ENCODE measurements at regions not wholly inside any gene's neighbourhood (a gene's known extent, or its start where the extent isn't known, plus 50 kb on each side); places are given as distances from the start of the nearest gene placed in this dataset.

DNA sequence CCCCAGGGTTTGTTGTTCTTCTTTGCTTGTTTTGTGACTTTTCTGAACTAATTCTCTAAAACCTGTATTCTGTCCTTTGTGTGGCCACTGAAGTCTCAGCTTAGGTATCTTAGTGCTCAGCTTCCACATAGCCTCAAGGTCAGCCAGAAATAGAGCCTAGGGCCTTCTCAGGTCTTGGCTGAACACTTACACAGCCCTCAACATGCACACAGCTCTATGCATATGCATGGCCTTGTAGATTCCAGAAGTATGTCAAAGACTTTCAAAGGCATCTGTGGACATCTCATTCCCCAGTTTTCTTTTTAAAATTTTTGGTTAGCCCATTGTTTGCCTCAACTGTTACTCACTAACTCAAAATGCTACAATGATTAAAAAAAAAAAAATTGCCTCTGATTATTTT is 99.9 kb upstream of the GRIA1 start:
- H3K4me1 Mint-ChIP-seq = no peaks in the 10 kb centered on the region
- DNase-seq = no peak
- H3K79me2 ChIP-seq (ENCODE audit: insufficient read depth, low read length) = no peaks in the 10 kb centered on the region
- peaks cover 0 to 11% (median 2%) of the 10 kb centered on the region in 7 donors for H3K9me3 Mint-ChIP-seq
- no peaks in the 10 kb centered on the region for H3K36me3 Mint-ChIP-seq
- TF ChIP-seq, protein P1, sequence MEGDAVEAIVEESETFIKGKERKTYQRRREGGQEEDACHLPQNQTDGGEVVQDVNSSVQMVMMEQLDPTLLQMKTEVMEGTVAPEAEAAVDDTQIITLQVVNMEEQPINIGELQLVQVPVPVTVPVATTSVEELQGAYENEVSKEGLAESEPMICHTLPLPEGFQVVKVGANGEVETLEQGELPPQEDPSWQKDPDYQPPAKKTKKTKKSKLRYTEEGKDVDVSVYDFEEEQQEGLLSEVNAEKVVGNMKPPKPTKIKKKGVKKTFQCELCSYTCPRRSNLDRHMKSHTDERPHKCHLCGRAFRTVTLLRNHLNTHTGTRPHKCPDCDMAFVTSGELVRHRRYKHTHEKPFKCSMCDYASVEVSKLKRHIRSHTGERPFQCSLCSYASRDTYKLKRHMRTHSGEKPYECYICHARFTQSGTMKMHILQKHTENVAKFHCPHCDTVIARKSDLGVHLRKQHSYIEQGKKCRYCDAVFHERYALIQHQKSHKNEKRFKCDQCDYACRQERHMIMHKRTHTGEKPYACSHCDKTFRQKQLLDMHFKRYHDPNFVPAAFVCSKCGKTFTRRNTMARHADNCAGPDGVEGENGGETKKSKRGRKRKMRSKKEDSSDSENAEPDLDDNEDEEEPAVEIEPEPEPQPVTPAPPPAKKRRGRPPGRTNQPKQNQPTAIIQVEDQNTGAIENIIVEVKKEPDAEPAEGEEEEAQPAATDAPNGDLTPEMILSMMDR (IDR thresholded peaks at IDR 0.05) = no peak
- no peaks in the 10 kb centered on the region for H3K4me1 ChIP-seq (ENCODE audit: control insufficient read depth in 1 of 2, insufficient read depth in 2 of 2, low read length in 2 of 2)
- H3K27me3 Mint-ChIP-seq (ENCODE audit: low read depth in 3 of 3) = no peaks in the 10 kb centered on the region
- H3K9me3 ChIP-seq (replicated peaks in 1 of 2; ENCODE audit: control insufficient read depth in 1 of 2, insufficient read depth in 1 of 2, low read length in 2 of 2) = peaks cover 0 to 2% of the 10 kb centered on the region in 2 donors
- no peaks in the 10 kb centered on the region for H3K27me3 ChIP-seq (ENCODE audit: control insufficient read depth in 2 of 2, insufficient read depth in 2 of 2, low read length in 2 of 2)
- no peaks in the 10 kb centered on the region for H4K20me1 ChIP-seq (ENCODE audit: insufficient read depth, low read length)
- H3K9ac ChIP-seq (ENCODE audit: insufficient read depth, low read length, poor library complexity, severe bottlenecking) = no peak overlapping the region
- H3K4me3 Mint-ChIP-seq = no peak overlapping the region
- H2AFZ ChIP-seq (ENCODE audit: insufficient read depth, low read depth, low read length, poor library complexity, severe bottlenecking) = no peak overlapping the region
- no peak overlapping the region for H3K4me2 ChIP-seq (replicated peaks; ENCODE audit: extremely low read depth, low read length, poor library complexity, severe bottlenecking)
- no peak overlapping the region for H3K27ac ChIP-seq (ENCODE audit: low read depth in 1 of 2, low read length in 2 of 2)
- H3K36me3 ChIP-seq (replicated peaks in 1 of 2; ENCODE audit: control insufficient read depth in 1 of 2, insufficient read depth in 2 of 2, low read length in 2 of 2) = no peaks in the 10 kb centered on the region
- no peak overlapping the region for H3K4me3 ChIP-seq (replicated peaks in 1 of 3; ENCODE audit: low read depth in 2 of 3, low read length in 3 of 3)
- intact Hi-C loops (cut with micrococcal nuclease) = no loop called here
- H3K27ac Mint-ChIP-seq = no peak overlapping the region

DNA sequence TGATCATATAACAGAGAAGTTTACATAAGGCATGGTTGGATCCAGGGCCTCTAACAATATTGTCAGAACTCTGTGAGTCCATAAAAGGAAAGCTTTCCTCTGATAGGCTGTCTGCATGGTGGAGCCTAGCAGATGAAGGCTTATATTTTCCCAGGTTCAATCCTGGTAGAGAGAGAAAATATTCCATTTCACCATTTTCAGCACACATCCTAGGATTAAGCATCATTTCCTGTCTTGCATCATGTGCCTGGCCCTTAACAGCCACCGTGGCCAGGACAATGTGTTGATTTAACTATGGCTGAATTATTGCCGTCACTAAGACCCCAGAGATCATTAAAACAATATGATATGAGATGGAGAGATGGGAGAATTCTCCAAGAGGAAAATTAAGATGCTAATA is 90.9 kb upstream of the GRIA1 start:
- intact Hi-C loops (cut with micrococcal nuclease) = no loop called here
- no peaks in the 10 kb centered on the region for H3K36me3 ChIP-seq (replicated peaks in 1 of 2; ENCODE audit: control insufficient read depth in 1 of 2, insufficient read depth in 2 of 2, low read length in 2 of 2)
- H3K4me3 Mint-ChIP-seq = no peak overlapping the region
- no peaks in the 10 kb centered on the region for H3K79me2 ChIP-seq (ENCODE audit: insufficient read depth, low read length)
- H2AFZ ChIP-seq (ENCODE audit: insufficient read depth, low read depth, low read length, poor library complexity, severe bottlenecking) = no peak overlapping the region
- peaks cover 0 to 8% (median 4%) of the 10 kb centered on the region in 7 donors for H3K9me3 Mint-ChIP-seq
- H3K4me1 Mint-ChIP-seq = no peaks in the 10 kb centered on the region
- H3K27ac Mint-ChIP-seq = no peak overlapping the region
- no peak overlapping the region for H3K4me3 ChIP-seq (replicated peaks in 1 of 3; ENCODE audit: low read depth in 2 of 3, low read length in 3 of 3)
- no peak overlapping the region for H3K9ac ChIP-seq (ENCODE audit: insufficient read depth, low read length, poor library complexity, severe bottlenecking)
- H3K9me3 ChIP-seq (replicated peaks in 1 of 2; ENCODE audit: control insufficient read depth in 1 of 2, insufficient read depth in 1 of 2, low read length in 2 of 2) = no peaks in the 10 kb centered on the region
- no CpG with 5 or more reads among the region's 2 CpGs for WGBS (ENCODE audit: insufficient coverage)
- no peak overlapping the region for H3K4me2 ChIP-seq (replicated peaks; ENCODE audit: extremely low read depth, low read length, poor library complexity, severe bottlenecking)
- no peaks in the 10 kb centered on the region for H3K36me3 Mint-ChIP-seq
- no peaks in the 10 kb centered on the region for H4K20me1 ChIP-seq (ENCODE audit: insufficient read depth, low read length)
- H3K4me1 ChIP-seq (ENCODE audit: control insufficient read depth in 1 of 2, insufficient read depth in 2 of 2, low read length in 2 of 2) = no peaks in the 10 kb centered on the region
- no peaks in the 10 kb centered on the region for H3K27me3 ChIP-seq (ENCODE audit: control insufficient read depth in 2 of 2, insufficient read depth in 2 of 2, low read length in 2 of 2)
- no peak overlapping the region for H3K27ac ChIP-seq (ENCODE audit: low read depth in 1 of 2, low read length in 2 of 2)
- DNase-seq = no peak
- no peaks in the 10 kb centered on the region for H3K27me3 Mint-ChIP-seq (ENCODE audit: low read depth in 3 of 3)
- TF ChIP-seq, protein P1 (IDR thresholded peaks at IDR 0.05) = no peak
